ENCODE measurements at regions not wholly inside any gene's neighbourhood (a gene's known extent, or its start where the extent isn't known, plus 50 kb on each side); places are given as distances from the start of the nearest gene placed in this dataset.

DNA sequence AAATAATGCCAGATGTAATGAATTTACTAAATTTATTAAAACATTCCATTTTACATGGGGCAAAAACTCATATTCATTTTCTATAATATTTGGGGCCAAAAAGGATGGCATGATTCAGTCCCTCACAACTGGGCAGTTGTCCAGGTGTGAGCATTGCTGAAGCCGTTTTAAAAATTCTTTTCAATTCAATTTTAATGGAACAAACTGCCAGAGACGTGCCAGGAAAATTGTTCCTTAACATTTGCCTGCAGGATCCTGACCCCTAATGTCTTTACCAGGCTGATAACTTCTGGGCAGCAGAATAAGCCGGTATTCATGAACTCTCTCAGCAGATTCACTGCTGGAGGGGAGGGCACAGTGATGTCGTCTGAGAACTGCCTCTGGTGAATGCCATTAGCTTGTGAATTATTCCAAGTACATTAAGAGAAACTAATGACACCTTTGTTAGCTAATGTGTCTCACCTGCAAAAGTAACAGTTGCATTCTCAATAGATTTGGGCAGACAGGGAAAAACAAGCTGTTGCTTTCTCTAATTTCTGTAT is 1445.1 kb upstream of the TENM3 start:
- no peak for DNase-seq

GRCh38 chr4:180799798-180800197 is 1443.4 kb upstream of the TENM3 start:
- DNase-seq: no peak

GRCh38 chr4:180805101-180805500 is 1438.1 kb upstream of the TENM3 start:
- no peak for DNase-seq

DNA sequence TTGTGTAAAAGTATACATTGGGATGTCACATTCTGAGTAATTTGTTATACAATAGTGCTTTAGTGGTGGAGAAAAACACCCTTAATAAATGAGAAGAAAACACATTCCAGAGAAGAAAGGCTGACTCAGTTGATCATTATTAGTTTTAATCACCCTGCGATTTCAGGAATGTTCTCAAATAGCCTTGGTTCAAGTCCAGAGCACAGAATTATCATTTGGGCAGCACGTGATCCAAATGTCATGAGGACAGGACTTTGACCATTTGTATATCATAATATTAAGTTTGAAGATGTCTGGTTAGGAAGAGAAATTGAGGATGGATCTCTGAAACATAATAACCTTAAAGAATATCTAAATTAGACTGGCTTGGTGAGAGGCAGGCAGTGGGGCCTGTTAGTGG is 1434.3 kb upstream of the TENM3 start:
- DNase-seq: no peak

- DNase-seq: no peak
Observed at GRCh38 chr4:180809439-180809838, 1433.8 kb upstream of the TENM3 start.

- DNase-seq: no peak
Observed at GRCh38 chr4:180810581-180810980, 1432.6 kb upstream of the TENM3 start.

GRCh38 chr4:180811556-180811955 is 1431.6 kb upstream of the TENM3 start:
- no peak for DNase-seq

DNA sequence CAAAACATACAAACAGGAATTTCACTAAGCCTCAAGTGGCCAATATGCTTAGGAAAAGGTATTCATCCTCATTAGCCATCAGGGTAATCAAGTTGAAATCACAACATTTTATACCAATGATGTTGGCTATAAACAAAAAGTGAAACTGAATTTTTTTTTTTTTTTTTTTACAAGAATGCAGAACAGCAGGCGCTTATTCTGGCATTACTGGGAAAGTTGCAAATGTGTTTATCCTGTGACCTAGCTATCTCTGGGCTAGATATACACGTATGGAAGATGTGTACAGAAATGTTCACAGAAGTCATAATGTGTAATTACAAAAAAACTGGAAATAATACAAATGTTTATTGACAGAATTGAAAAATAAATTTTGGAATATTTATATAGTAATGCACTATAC is 1430.4 kb upstream of the TENM3 start:
- no peak for DNase-seq

DNA sequence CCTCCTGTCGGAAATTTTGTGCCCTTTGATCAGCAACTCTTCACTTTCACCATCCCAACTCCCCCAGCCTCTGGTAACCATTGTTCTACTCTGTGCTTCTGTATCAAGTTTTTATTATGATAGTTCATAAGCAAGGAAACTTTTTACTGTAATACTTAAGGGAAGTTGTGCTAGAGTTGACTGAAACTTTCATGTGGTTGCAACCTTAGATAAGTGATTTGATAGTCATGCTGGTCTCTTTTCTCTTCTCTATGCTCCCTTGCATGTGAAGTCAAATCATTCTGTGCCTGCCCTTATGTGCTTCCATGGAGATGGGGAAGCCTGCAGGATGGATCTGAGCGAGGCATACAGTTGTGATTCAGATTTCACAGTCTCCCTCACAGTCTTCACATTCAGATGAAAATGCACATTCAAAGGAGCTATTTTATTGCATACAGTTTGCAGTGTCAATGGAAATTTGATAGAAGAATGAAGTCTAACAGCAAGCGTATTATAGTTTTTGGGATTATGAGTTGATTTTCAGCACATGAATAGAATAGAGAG is 1428.3 kb upstream of the TENM3 start:
- no peak for DNase-seq

- no peak for DNase-seq
Observed at GRCh38 chr4:180817529-180817928, 1425.7 kb upstream of the TENM3 start.

DNA sequence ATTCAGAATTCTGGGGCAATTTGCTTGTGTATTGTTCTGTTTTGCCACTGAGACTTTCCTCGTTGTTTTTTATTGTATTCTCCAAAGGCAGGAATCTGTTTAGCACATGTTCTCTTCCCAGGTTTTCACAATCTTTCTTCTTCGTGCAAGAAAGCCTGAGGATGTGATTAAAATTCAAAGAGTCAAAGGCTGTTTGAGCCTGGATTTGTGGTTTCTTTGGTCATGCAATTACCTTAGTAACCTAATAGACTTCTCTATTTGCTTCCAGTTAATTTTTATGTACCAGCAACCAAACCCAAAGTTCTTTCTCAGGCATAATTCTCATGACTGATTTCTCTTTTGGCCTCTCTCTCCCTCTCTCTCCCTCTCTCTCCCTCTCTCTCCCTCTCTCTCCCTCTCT is 1420.1 kb upstream of the TENM3 start:
- DNase-seq: no peak

GRCh38 chr4:180827232-180828009 is 1415.8 kb upstream of the TENM3 start:
- DNase-seq: no peak

DNA sequence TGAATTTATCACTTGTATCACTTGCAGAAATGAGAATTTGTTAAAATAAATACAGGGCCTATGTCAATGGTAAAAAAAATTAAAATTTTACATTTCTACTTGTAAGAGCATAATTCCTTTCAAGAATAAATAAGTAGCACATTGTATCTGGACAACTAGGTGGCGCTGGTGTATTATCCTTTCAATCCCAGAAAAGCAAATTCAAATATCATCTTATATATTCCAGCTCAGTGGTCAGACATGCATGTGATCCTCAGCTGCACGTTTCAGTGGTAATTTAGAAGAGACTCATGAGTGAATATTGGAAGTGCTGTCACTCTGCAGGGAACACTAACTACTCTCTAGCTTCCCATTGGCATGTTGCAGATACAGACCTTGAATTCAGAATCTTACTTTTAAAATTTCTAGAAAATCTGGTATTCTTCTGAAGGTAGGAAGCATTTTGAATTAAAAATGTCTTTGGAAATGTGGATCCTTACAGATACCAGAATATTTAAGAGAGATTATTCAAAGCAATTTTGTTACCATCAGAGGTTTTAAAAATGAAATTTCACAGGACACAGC is 1414.7 kb upstream of the TENM3 start:
- no peak for DNase-seq

DNA sequence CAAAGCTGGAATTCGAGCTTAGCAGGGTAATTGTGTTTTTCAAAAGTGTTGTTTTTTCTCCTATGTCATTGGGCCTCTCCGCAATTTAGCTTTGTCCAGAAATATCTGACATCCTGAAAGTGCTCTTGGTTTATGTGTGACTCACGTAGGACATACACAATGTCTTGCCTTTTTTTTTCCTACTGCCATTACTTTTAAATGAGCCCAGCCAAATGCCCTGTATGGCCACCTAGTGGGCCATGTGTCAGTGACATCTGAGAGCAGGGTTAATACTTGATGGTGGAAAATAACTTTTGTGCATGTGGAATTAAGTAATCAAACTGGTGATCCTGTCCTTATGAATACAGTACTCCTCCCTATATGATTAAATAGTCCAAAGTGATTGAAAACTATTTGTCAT is 1411.1 kb upstream of the TENM3 start:
- no peak for DNase-seq

DNA sequence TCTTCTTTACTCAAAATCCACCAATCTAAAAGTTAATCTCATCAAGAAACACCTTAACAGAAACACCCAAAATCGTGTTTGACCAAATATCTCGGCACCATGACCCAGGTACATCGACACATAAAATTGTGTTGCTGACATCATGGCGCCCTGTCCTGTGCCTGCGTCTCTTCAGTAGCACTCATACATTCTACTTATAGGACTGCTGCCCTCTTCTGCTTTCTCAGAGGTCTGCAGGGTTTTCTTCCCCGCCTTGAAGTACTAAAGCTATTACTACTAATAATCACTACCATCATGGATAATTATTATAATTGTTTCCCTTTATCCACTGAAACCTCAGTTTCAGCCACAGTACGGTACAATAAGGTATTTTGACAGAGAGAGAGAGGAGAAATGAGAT is 1403.1 kb upstream of the TENM3 start:
- no peak for DNase-seq

DNA sequence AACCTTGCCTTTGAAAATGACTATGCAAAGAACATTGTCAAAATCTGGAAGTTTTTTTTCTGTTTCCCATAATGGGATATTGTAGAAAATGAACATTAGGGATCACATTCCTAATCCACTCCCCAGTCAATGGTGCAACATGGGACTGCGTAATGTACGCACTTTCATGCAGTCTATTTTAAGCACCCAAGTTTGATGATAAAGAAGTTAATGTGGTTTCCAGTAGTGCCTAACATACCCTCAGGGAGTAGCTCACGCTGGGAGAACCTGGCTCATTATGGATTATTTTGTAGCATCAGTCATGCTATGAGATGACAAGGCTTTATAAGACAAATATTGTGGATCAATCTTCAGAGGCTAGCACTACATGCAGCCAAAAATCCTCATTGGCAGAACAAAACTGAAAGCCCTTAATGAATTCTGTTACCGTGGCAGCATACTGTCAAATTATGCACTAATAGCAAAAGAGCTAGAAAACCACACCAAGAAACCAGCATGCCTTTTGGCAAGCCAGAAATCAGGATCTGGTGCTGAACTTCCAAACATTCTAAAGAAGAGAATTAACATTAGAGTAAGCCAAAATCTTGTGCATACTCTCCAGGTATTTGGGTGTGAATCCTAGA is 1392.8 kb upstream of the TENM3 start:
- no peak for DNase-seq

DNA sequence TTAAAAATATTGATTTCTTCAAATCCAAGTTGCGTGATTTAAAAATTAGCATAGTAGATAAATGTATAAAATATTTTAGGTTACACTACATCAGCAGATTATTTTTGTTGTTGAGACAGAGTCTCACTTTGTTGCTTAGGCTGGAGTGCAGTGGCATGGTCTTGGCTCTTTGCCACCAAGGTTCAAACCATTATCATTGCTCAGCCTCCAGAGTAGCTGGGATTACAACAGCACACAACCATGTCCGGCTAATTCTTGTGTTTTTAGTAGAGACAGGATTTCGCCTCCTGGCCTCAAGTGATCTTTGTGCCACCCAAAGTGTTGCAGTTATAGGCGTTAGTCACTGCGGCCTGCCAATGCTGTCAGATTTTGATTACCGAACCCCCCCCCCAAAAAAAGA is 1390.5 kb upstream of the TENM3 start:
- DNase-seq: no peak

GRCh38 chr4:180855184-180855583 is 1388.0 kb upstream of the TENM3 start:
- DNase-seq: no peak

DNA sequence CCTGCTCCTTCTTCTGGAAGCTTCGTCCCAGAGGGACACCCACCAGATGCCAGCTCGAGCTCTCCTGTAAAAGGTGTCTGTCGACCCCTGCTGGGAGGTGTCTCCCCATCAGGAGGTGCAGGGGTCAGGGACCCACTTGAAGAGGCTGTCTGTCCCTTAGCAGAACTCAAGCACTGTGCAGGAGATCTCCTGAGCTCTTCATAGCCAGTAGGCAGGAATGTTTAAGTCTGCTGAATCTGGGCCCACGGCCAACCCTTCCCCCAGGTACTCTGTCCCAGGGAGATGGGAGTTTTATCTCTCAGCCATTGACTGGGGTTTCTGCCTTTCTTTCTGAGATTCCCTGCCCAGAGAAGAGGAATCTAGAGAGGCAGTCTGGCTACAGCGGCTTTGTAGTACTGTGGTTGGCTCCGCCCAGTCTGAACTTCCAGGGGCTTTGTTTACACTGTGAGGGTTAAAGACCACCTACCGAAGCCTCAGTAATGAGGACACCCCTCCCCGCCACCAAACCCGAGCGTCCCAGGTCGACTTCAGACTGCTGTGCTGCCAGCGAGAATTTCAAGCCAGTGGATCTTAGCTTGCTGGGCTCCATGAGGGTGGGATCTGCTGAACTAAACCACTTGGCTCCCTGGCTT is 1383.0 kb upstream of the TENM3 start:
- DNase-seq: no peak

- no peak for DNase-seq
Observed at GRCh38 chr4:180861651-180862050, 1381.6 kb upstream of the TENM3 start.

- no peak for DNase-seq
Observed at GRCh38 chr4:180866933-180867643, 1376.1 kb upstream of the TENM3 start.

DNA sequence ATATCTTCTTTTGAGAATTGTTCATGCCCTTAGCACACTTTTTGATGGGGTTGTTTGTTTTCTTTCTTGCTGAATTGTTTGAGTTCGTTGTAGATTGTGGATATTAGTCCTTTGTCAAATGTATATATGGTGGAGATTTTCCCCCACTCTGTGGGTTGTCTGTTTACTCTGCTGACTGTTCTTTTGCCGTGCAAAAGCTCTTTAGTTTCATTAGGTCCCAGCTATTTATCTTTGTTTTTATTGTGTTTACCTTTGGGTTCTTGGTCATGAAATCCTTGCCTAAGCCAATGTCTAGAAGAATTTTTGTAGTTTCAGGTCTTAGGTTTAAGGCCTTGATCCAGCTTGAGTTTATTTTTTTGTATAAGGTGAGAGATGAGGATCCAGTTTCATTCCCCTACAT is 1372.6 kb upstream of the TENM3 start:
- no peak for DNase-seq

DNA sequence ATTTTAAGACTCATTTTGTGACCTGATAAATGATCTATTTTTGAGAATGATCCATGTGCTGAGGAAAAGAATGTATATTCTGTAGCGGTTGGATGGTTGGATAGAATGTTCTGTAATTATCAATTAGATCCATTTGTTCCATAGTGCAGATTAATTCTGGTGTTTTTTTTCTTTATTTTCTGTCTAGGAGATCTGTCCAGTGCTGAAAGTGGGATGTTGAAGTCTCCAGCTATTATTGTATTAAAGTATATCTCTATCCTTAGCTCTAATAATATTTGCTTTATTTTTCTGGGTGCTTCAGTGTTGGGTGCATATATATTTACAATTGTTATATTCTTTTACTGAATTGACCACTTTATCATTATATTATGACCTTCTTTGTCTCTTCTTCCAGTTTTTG is 1344.9 kb upstream of the TENM3 start:
- DNase-seq: no peak
